Neuronal stem cell (in vitro differentiated cells): ENCODE measurements at regions not wholly inside any gene's neighbourhood (a gene's known extent, or its start where the extent isn't known, plus 50 kb on each side); places are given as distances from the start of the nearest gene placed in this dataset.

ENCODE experiments used
- DNase-seq: peaks from one replicate; pipeline ENCODE4 v3.0.0-alpha.2; 2013; ENCODE audit warnings: low spot score
- H2AFZ ChIP-seq: one replicate; pipeline ENCODE4 v1.6.1; 2013; ENCODE audit warnings: mild to moderate bottlenecking, low read length, inconsistent platforms
- H2AK5ac ChIP-seq: 2 replicates; pipeline ENCODE4 v1.6.1; 2013; ENCODE audit warnings: low read depth, mild to moderate bottlenecking, inconsistent platforms, low read length, moderate library complexity, mixed read lengths
- H2BK120ac ChIP-seq: 2 replicates; pipeline ENCODE4 v1.6.1; 2013; ENCODE audit warnings: low read depth, mild to moderate bottlenecking, inconsistent platforms, low read length, moderate library complexity, mixed read lengths
- H2BK12ac ChIP-seq: one replicate; pipeline ENCODE4 v1.6.1; 2013; ENCODE audit warnings: low read length, inconsistent platforms
- H2BK15ac ChIP-seq: 2 replicates; pipeline ENCODE4 v1.6.1; 2013; ENCODE audit warnings: mild to moderate bottlenecking, low read length, inconsistent platforms, mixed read lengths
- H2BK5ac ChIP-seq: one replicate; pipeline ENCODE4 v1.6.1; 2013; ENCODE audit warnings: inconsistent platforms, mild to moderate bottlenecking, low read length, moderate library complexity
- H3K14ac ChIP-seq: one replicate; pipeline ENCODE4 v1.6.1; 2013; ENCODE audit warnings: low read length, inconsistent platforms
- H3K18ac ChIP-seq: 2 replicates; pipeline ENCODE4 v1.6.1; 2013; ENCODE audit warnings: low read length, inconsistent platforms
- H3K23ac ChIP-seq: 2 replicates; pipeline ENCODE4 v1.6.1; 2013; ENCODE audit warnings: low read depth, mild to moderate bottlenecking, mixed read lengths, low read length, inconsistent platforms; ENCODE audit not compliant: poor library complexity
- H3K27ac ChIP-seq: replicated peaks from 3 replicates; pipeline ENCODE4 v1.5.1; 2013; ENCODE audit warnings: low read length, inconsistent platforms
- H3K27me3 ChIP-seq, 3 experiments: 2 replicates each; pipeline ENCODE4 v1.6.1; 2013; ENCODE audit warnings: low read length in 3 of 3, mild to moderate bottlenecking in 2 of 3, inconsistent platforms in 1 of 3, low read depth in 1 of 3, mixed read lengths in 1 of 3, moderate library complexity in 1 of 3; ENCODE audit not compliant: control insufficient read depth in 3 of 3, insufficient read depth in 3 of 3
- H3K36me3 ChIP-seq, 2 donors: replicated peaks in 1 of 2; 2 replicates each; pipeline ENCODE4 v1.6.1; 2013; ENCODE audit warnings: low read length in 2 of 2; ENCODE audit not compliant: control insufficient read depth in 2 of 2, insufficient read depth in 2 of 2
- H3K4ac ChIP-seq: 2 replicates; pipeline ENCODE4 v1.6.1; 2013; ENCODE audit warnings: inconsistent platforms, mild to moderate bottlenecking, low read length, moderate library complexity
- H3K4me1 ChIP-seq, 2 donors: 1 replicate in 1 of 2; 2 replicates in 1 of 2; pipeline ENCODE4 v1.6.1; 2013; ENCODE audit warnings: low read length in 2 of 2, low read depth in 1 of 2; ENCODE audit not compliant: control insufficient read depth in 2 of 2, insufficient read depth in 1 of 2
- H3K4me2 ChIP-seq: one replicate; pipeline ENCODE4 v1.6.1; 2013; ENCODE audit warnings: mild to moderate bottlenecking, low read length, inconsistent platforms; ENCODE audit not compliant: insufficient read depth, poor library complexity, severe bottlenecking
- H3K4me3 ChIP-seq, 2 donors: 2 replicates each; pipeline ENCODE4 v1.5.1; 2013; ENCODE audit warnings: low read length in 2 of 2, mild to moderate bottlenecking in 2 of 2, inconsistent platforms in 1 of 2, moderate library complexity in 1 of 2
- H3K79me1 ChIP-seq: one replicate; pipeline ENCODE4 v1.6.1; 2013; ENCODE audit warnings: low read depth, mild to moderate bottlenecking, inconsistent platforms, low read length, moderate library complexity
- H3K9ac ChIP-seq: one replicate; pipeline ENCODE4 v1.6.1; 2013; ENCODE audit warnings: mild to moderate bottlenecking, low read depth, low read length, inconsistent platforms; ENCODE audit not compliant: poor library complexity
- H3K9me3 ChIP-seq, 2 donors: replicated peaks in 1 of 2; 2 replicates each; pipeline versions ENCODE3 to v1.6.1; 2013; ENCODE audit warnings: low read length in 2 of 2, mild to moderate bottlenecking in 2 of 2, inconsistent platforms in 1 of 2, low read depth in 1 of 2, mixed read lengths in 1 of 2, moderate library complexity in 1 of 2; ENCODE audit not compliant: control insufficient read depth in 2 of 2, insufficient read depth in 1 of 2
- H4K8ac ChIP-seq: one replicate; pipeline ENCODE4 v1.6.1; 2013; ENCODE audit warnings: low read depth, mild to moderate bottlenecking, inconsistent platforms, low read length, moderate library complexity
- H4K91ac ChIP-seq: one replicate; pipeline ENCODE4 v1.6.1; 2013; ENCODE audit warnings: low read length, low read depth, mild to moderate bottlenecking, inconsistent platforms; ENCODE audit not compliant: poor library complexity
- WGBS, 2 donors: extraction: QIAGEN DNeasy Blood & Tissue Kit; methylation state at CpG; one replicate each; pipeline ENCODE4 v1.1.7; 2013; ENCODE audit warnings: missing lambda C conversion rate in 2 of 2, mixed read lengths in 1 of 2; ENCODE audit not compliant: insufficient read length in 2 of 2, insufficient replicate concordance in 1 of 2; ENCODE audit errors: extremely low coverage in 2 of 2; 5-methylcytosine and 5-hydroxymethylcytosine counted together

DNA sequence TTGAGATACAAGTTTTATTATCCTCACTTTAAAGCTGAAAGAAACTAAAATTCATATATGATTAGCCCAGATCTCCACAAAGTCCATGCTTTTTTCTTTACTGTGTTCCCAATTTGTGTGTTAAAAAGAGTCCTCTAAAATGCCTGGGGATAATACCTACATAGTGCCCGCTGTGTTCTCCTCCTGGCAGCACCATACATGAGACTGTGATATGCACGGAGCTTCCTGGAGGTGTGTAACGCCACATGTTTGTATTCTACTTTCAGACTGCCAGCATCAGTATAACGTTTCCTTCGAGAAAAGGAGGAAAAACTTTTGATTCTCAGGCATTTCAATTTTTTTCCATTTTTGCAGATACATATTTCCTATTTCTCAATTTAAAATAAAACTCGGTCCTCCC, 273.3 kb upstream of the TGFBR2 start:
- Histone ChIP-seq H2BK12ac (no peak overlapping the region), H3K9ac (no peak overlapping the region)

DNA sequence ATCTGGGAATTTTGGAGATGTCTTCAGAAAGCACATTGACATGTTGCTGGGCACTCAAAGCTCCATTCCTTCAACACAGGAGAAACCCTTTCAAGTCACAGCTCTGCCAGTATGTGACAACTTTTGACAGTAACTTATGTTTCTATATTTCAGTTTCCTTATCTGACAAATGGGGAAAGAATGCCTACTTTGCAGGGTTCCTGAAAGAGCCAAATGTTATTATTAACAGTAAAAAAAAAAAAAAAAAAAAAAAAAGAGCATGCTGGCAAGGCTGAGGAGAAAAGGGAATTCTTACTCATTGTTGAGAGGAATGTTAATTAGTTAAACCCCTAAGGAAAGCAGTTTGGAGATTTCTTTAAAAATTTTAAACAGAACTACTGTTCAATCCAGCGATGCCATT, 272.5 kb upstream of the TGFBR2 start:
- no peak overlapping the region for H3K23ac ChIP-seq
- no peaks in the 10 kb centered on the region for H3K79me1 ChIP-seq
- H3K4me3 ChIP-seq = no peak overlapping the region
- H2BK15ac ChIP-seq = no peak overlapping the region
- no peak overlapping the region for H3K27ac ChIP-seq
- no peak overlapping the region for H3K4me2 ChIP-seq
- DNase-seq = no peak
- H2BK5ac ChIP-seq = no peak overlapping the region
- H3K27me3 ChIP-seq = no peaks in the 10 kb centered on the region
- H3K9me3 ChIP-seq = no peaks in the 10 kb centered on the region
- H3K36me3 ChIP-seq = no peaks in the 10 kb centered on the region
- peaks cover 0 to 4% of the 10 kb centered on the region in 2 donors for H3K4me1 ChIP-seq
- H4K8ac ChIP-seq = no peak overlapping the region
- no peak overlapping the region for H2BK12ac ChIP-seq
- H2BK120ac ChIP-seq = no peak overlapping the region
- no peak overlapping the region for H2AFZ ChIP-seq
- H3K9ac ChIP-seq = no peak overlapping the region
- H4K91ac ChIP-seq = no peak overlapping the region
- no peak overlapping the region for H3K4ac ChIP-seq
- WGBS, 2 donors = no CpG with 5 or more reads among the region's 1 CpG
- H3K14ac ChIP-seq = no peak overlapping the region
- no peak overlapping the region for H2AK5ac ChIP-seq
- no peak overlapping the region for H3K18ac ChIP-seq

More for the DNA sequence above, 273.3 kb upstream of the TGFBR2 start:
- no peak for DNase-seq
- H2AFZ ChIP-seq = no peak overlapping the region
- no peak overlapping the region for H2BK15ac ChIP-seq
- H3K4me1 ChIP-seq = peaks cover 0 to 4% of the 10 kb centered on the region in 2 donors
- no peak overlapping the region for H3K23ac ChIP-seq
- no peak overlapping the region for H2BK5ac ChIP-seq
- no peak overlapping the region for H3K18ac ChIP-seq
- H2BK120ac ChIP-seq = no peak overlapping the region
- no peak overlapping the region for H3K27ac ChIP-seq
- H3K36me3 ChIP-seq = no peaks in the 10 kb centered on the region
- no peak overlapping the region for H3K4me2 ChIP-seq
- no peak overlapping the region for H2AK5ac ChIP-seq
- no peak overlapping the region for H3K4me3 ChIP-seq
- H3K14ac ChIP-seq = no peak overlapping the region
- WGBS, 2 donors = no CpG with 5 or more reads among the region's 6 CpGs
- H3K27me3 ChIP-seq = no peaks in the 10 kb centered on the region
- no peak overlapping the region for H4K91ac ChIP-seq
- H4K8ac ChIP-seq = no peak overlapping the region
- H3K9me3 ChIP-seq = no peaks in the 10 kb centered on the region
- H3K4ac ChIP-seq = no peak overlapping the region
- no peaks in the 10 kb centered on the region for H3K79me1 ChIP-seq

DNA sequence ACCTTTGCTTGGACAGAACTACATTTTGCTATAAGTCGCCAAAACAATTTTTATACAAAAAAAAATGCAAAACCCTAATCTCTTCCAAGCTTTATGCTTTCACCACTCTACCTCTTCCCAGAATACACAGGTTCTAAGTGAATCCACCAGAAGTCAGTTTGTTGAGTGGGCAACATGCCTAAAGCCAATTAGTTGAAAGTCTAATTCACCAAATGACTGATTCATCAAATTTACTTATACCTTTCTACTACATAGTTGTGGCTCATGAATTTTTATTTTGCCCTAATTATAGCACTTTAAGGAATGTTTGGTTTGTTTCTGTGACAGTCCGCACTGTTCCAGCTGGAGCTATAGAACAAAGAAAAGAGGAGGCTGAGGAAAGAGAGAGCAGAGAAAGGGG, 265.9 kb upstream of the TGFBR2 start:
- Histone ChIP-seq H3K4me1 (no peaks in the 10 kb centered on the region), H2BK120ac (no peak overlapping the region), H3K4me2 (no peak overlapping the region), H3K18ac (no peak overlapping the region), H3K9ac (no peak overlapping the region), H4K8ac (no peak overlapping the region), H3K4me3 (no peak overlapping the region), H2BK15ac (no peak overlapping the region), H3K27me3 (no peaks in the 10 kb centered on the region), H3K79me1 (no peaks in the 10 kb centered on the region), H3K9me3 (no peaks in the 10 kb centered on the region), H3K36me3 (no peaks in the 10 kb centered on the region), H3K23ac (no peak overlapping the region), H4K91ac (no peak overlapping the region), H3K14ac (no peak overlapping the region), H2BK12ac (no peak overlapping the region), H3K4ac (no peak overlapping the region), H2AK5ac (no peak overlapping the region), H2BK5ac (no peak overlapping the region), H2AFZ (no peak overlapping the region), H3K27ac (no peak overlapping the region)
- DNase-seq = no peak
- no CpG with 5 or more reads among the region's 2 CpGs for WGBS, 2 donors

DNA sequence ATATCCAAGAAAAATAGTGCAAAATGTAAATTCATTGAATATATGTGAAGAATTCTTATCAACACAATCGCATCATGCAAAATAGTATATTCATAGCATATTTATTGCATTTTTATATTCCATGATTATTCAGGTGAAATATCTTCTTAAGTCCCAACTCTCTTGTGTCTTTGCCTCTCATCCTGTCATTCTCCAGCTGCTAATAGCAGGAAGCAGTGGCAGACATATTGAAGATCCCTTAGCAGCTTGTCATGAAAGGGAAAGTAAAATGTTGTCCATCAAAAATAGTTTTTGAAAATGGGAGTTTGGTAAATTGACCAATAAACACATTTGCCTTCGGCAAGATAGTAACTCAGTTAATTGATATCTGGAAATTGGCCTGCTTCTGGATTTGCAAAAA, 265.3 kb upstream of the TGFBR2 start:
- Histone ChIP-seq H4K91ac (no peak overlapping the region), H3K27ac (no peak overlapping the region), H2AK5ac (no peak overlapping the region), H4K8ac (no peak overlapping the region), H3K36me3 (no peaks in the 10 kb centered on the region), H3K4me1 (no peaks in the 10 kb centered on the region), H3K4me3 (no peak overlapping the region), H3K4me2 (no peak overlapping the region), H3K4ac (no peak overlapping the region), H3K14ac (no peak overlapping the region), H3K79me1 (no peaks in the 10 kb centered on the region), H3K9me3 (no peaks in the 10 kb centered on the region), H2BK12ac (no peak overlapping the region), H2BK15ac (no peak overlapping the region), H2BK120ac (no peak overlapping the region), H2BK5ac (no peak overlapping the region), H3K27me3 (no peaks in the 10 kb centered on the region), H3K23ac (no peak overlapping the region), H3K18ac (no peak overlapping the region), H3K9ac (no peak overlapping the region), H2AFZ (peak overlapping the region; percentile 16)
- no CpG with 5 or more reads among the region's 2 CpGs for WGBS, 2 donors
- no peak for DNase-seq
